H9 (cell line): ENCODE measurements at regions not wholly inside any gene's neighbourhood (a gene's known extent, or its start where the extent isn't known, plus 50 kb on each side); places are given as distances from the start of the nearest gene placed in this dataset.
"Not testable (repeated sequence)": the region's sequence is repeated elsewhere in the genome, so short reads cannot be mapped to it uniquely, and the experiment has no call there.

Source experiments
- DNase-seq: peaks from one replicate; pipeline ENCODE4 v3.0.0-alpha.2; 2017
- H2AFZ ChIP-seq: one replicate; pipeline ENCODE4 v1.6.1; 2013; ENCODE audit warnings: mild to moderate bottlenecking, low read length, control low read depth, moderate library complexity
- H2AK5ac ChIP-seq: 2 replicates; pipeline ENCODE4 v1.6.1; 2013; ENCODE audit warnings: low read length, control low read depth, mixed read lengths; ENCODE audit not compliant: insufficient read length
- H2BK120ac ChIP-seq: one replicate; pipeline ENCODE4 v1.6.1; 2013; ENCODE audit warnings: low read depth, mild to moderate bottlenecking, low read length, control low read depth, inconsistent platforms; ENCODE audit not compliant: poor library complexity, severe bottlenecking
- H2BK12ac ChIP-seq: 2 replicates; pipeline ENCODE4 v1.6.1; 2013; ENCODE audit warnings: low read length, control low read depth, mixed read lengths, low read depth; ENCODE audit not compliant: insufficient read length
- H2BK15ac ChIP-seq: 2 replicates; pipeline ENCODE4 v1.6.1; 2013; ENCODE audit warnings: low read depth, low read length, control low read depth
- H2BK20ac ChIP-seq: one replicate; pipeline ENCODE4 v1.6.1; 2013; ENCODE audit warnings: low read depth, mild to moderate bottlenecking, low read length, control low read depth, inconsistent platforms; ENCODE audit not compliant: poor library complexity, severe bottlenecking
- H2BK5ac ChIP-seq: 2 replicates; pipeline ENCODE4 v1.6.1; 2013; ENCODE audit warnings: low read length, control low read depth, mixed read lengths; ENCODE audit not compliant: insufficient read length
- H3K14ac ChIP-seq: 2 replicates; pipeline ENCODE4 v1.6.1; 2013; ENCODE audit warnings: low read length, control low read depth; ENCODE audit not compliant: insufficient read depth
- H3K18ac ChIP-seq: 2 replicates; pipeline ENCODE4 v1.6.1; 2013; ENCODE audit warnings: low read depth, mild to moderate bottlenecking, mixed read lengths, low read length, control low read depth; ENCODE audit not compliant: insufficient read length
- H3K23ac ChIP-seq: 2 replicates; pipeline ENCODE4 v1.6.1; 2013; ENCODE audit warnings: low read length, control low read depth, mixed read lengths, low read depth; ENCODE audit not compliant: insufficient read length
- H3K23me2 ChIP-seq: 2 replicates; pipeline ENCODE4 v1.6.1; 2013; ENCODE audit warnings: low read depth, mild to moderate bottlenecking, mixed read lengths, low read length, control low read depth; ENCODE audit not compliant: insufficient read length, poor library complexity, severe bottlenecking
- H3K27ac ChIP-seq: 2 replicates; pipeline ENCODE4 v1.5.1; 2013; ENCODE audit warnings: low read length, control low read depth, mixed read lengths, low read depth; ENCODE audit not compliant: insufficient read length
- H3K27me3 ChIP-seq: 2 replicates; pipeline ENCODE4 v1.6.1; 2013; ENCODE audit warnings: low read length, control low read depth, inconsistent platforms; ENCODE audit not compliant: insufficient read depth
- H3K4ac ChIP-seq: 2 replicates; pipeline ENCODE4 v1.6.1; 2013; ENCODE audit warnings: low read depth, mild to moderate bottlenecking, control low read depth, inconsistent platforms, low read length, moderate library complexity
- H3K4me1 ChIP-seq: 2 replicates; pipeline ENCODE4 v1.6.1; 2013; ENCODE audit warnings: low read length, control low read depth, inconsistent platforms; ENCODE audit not compliant: insufficient read depth
- H3K4me2 ChIP-seq: 2 replicates; pipeline ENCODE4 v1.6.1; 2013; ENCODE audit warnings: low read length, control low read depth, mixed read lengths; ENCODE audit not compliant: insufficient read length, insufficient read depth
- H3K56ac ChIP-seq: 2 replicates; pipeline ENCODE4 v1.6.1; 2013; ENCODE audit warnings: low read depth, mild to moderate bottlenecking, mixed read lengths, low read length, control low read depth; ENCODE audit not compliant: insufficient read length
- H3K79me1 ChIP-seq: 2 replicates; pipeline ENCODE4 v1.6.1; 2013; ENCODE audit warnings: low read depth, mild to moderate bottlenecking, moderate library complexity, low read length, control low read depth, inconsistent platforms; ENCODE audit not compliant: insufficient read depth, poor library complexity, severe bottlenecking
- H3K79me2 ChIP-seq: 2 replicates; pipeline ENCODE4 v1.6.1; 2013; ENCODE audit warnings: low read length, control low read depth, inconsistent platforms; ENCODE audit not compliant: insufficient read depth
- H3K9ac ChIP-seq: 2 replicates; pipeline ENCODE4 v1.6.1; 2013; ENCODE audit warnings: low read length, control low read depth, mixed read lengths; ENCODE audit not compliant: insufficient read length; ENCODE audit errors: extremely low read depth
- H3K9me3 ChIP-seq: one replicate; pipeline ENCODE4 v1.6.1; 2013; ENCODE audit warnings: low read depth, low read length, inconsistent platforms; ENCODE audit not compliant: control insufficient read depth
- H3T11ph ChIP-seq: one replicate; pipeline ENCODE4 v1.6.1; 2013; ENCODE audit warnings: mild to moderate bottlenecking, low read length, control low read depth, inconsistent platforms
- H4K20me1 ChIP-seq: one replicate; pipeline ENCODE4 v1.6.1; 2013; ENCODE audit not compliant: control insufficient read depth, insufficient read length, insufficient read depth
- H4K5ac ChIP-seq: 2 replicates; pipeline ENCODE4 v1.6.1; 2013; ENCODE audit warnings: low read depth, mild to moderate bottlenecking, mixed read lengths, low read length, control low read depth; ENCODE audit not compliant: insufficient read length
- H4K8ac ChIP-seq: replicated peaks from 2 replicates; pipeline ENCODE4 v1.6.1; 2013; ENCODE audit warnings: low read length, control low read depth, mixed read lengths, low read depth; ENCODE audit not compliant: insufficient read length
- H4K91ac ChIP-seq: 2 replicates; pipeline ENCODE4 v1.6.1; 2013; ENCODE audit warnings: low read depth, mild to moderate bottlenecking, moderate library complexity, mixed read lengths, low read length, control low read depth; ENCODE audit not compliant: insufficient read length
- H3K27ac Mint-ChIP-seq, 3 experiments: 2 replicates in 2 of 3; 3 replicates in 1 of 3; pipeline ENCODE4 v1.8.0; 2020 to 2021; ENCODE audit warnings: mixed read lengths in 3 of 3, mild to moderate bottlenecking in 1 of 3, moderate library complexity in 1 of 3
- H3K27me3 Mint-ChIP-seq: 2 replicates; pipeline ENCODE4 v1.8.0; 2021; ENCODE audit warnings: low read depth, mild to moderate bottlenecking, moderate library complexity, mixed read lengths
- H3K36me3 Mint-ChIP-seq, 3 experiments: 2 replicates in 2 of 3; 3 replicates in 1 of 3; pipeline ENCODE4 v1.8.0; 2020 to 2021; ENCODE audit warnings: low read depth in 3 of 3, mixed read lengths in 3 of 3; ENCODE audit not compliant: insufficient read depth in 1 of 3
- H3K4me1 Mint-ChIP-seq, 2 experiments: 2 replicates each; pipeline ENCODE4 v1.8.0; 2020; ENCODE audit warnings: mixed read lengths in 2 of 2
- H3K4me3 Mint-ChIP-seq, 2 experiments: 2 replicates in 1 of 2; 3 replicates in 1 of 2; pipeline ENCODE4 v1.8.0; 2020 to 2021; ENCODE audit warnings: mild to moderate bottlenecking in 2 of 2, mixed read lengths in 2 of 2, moderate library complexity in 1 of 2
- H3K9me3 Mint-ChIP-seq, 2 experiments: 2 replicates in 1 of 2; 3 replicates in 1 of 2; pipeline ENCODE4 v1.8.0; 2020; ENCODE audit warnings: mild to moderate bottlenecking in 2 of 2, mixed read lengths in 2 of 2, moderate library complexity in 1 of 2
- WGBS: extraction: QIAGEN DNeasy Blood & Tissue Kit; methylation state at CpG from one replicate; pipeline ENCODE4 v1.1.7; 2013; ENCODE audit warnings: missing lambda C conversion rate, low lambda C conversion rate, mixed read lengths; ENCODE audit not compliant: insufficient read length; ENCODE audit errors: extremely low coverage; 5-methylcytosine and 5-hydroxymethylcytosine counted together
- TF ChIP-seq, protein P1 (sequence below): fragments of 200-600 bp; sonication (generic); conservative IDR thresholded peaks from 3 replicates; pipeline ENCODE4 v1.8.0; 2021; ENCODE audit warnings: antibody characterized with exemption, mild to moderate bottlenecking

DNA sequence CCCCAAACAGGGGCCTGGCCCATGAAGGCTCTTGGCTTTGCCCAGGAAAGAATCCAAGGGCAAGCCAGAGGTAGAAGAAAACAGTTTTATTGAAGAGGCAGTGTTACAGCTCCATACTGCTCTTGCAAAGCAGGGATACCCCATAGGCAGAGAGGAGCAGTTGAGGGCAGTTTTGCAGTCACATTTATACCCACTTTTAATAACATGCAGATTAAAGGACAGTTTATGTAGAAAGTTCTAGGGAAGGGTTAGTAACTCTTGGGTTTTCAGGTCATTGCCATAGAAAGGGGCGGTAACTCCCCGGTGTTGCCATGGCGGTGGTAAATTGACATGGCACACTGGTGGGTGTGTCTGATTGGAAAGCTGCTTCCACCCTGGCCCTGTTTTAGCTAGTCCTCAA is 80.5 kb upstream of the GNAZ start:
- H3K27ac ChIP-seq: no peak overlapping the region
- H3K18ac ChIP-seq: no peak overlapping the region

DNA sequence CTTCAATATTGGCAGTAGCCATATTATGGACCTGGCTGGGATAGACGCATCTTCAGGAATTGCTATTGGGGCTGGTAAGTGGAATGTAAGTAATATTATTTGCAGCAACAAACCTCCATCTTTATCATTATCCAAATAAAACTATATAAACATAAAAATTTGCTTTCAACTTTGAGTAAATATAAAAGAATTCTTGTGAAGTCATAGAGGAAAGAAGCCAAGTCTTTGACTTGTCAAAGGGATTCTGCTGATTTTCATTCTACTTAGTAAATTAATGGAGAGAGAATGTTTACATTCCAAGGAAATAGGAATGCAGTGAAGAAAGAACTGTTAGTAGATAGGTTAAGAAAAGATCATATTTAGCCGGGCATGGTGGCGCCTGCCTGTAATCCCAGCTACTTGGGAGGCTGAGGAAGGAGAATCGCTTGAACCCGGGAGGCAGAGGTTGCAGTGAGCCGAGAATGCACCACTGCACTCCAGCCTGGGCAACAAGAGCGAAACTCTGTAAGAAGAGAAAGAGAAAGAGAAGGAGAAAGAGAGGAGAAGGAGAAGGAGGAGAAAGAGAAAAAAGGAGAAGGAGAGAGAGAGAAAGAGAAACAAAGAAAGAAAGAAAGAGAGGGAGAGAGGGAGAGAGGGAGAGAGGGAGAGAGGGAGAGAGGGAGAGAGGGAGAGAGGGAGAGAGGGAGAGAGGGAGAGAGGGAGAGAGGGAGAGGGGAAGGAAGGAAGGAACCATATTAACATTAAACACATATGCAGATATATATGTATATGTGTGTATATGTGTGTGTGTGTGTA is 79.4 kb upstream of the GNAZ start:
- not testable (repeated sequence) for H4K91ac ChIP-seq, H3K27me3 ChIP-seq, H3K56ac ChIP-seq, H3K9ac ChIP-seq, DNase-seq, H3K4me1 ChIP-seq, H3K23ac ChIP-seq, H3K4me3 Mint-ChIP-seq, H3K27ac ChIP-seq, H3K4me1 Mint-ChIP-seq, H3K79me2 ChIP-seq, H3K14ac ChIP-seq, H3K9me3 Mint-ChIP-seq, H3K4me2 ChIP-seq, H2BK15ac ChIP-seq, H3K23me2 ChIP-seq, H4K20me1 ChIP-seq, H2AFZ ChIP-seq, H3K18ac ChIP-seq, H3K9me3 ChIP-seq, H4K5ac ChIP-seq, H2BK12ac ChIP-seq, H2BK20ac ChIP-seq, H3K4ac ChIP-seq, H4K8ac ChIP-seq, H3T11ph ChIP-seq, H2AK5ac ChIP-seq, H3K79me1 ChIP-seq, H2BK120ac ChIP-seq, H2BK5ac ChIP-seq, H3K36me3 Mint-ChIP-seq, H3K27ac Mint-ChIP-seq
- WGBS: no CpG with 5 or more reads among the region's 7 CpGs
- peaks cover 90% of the 10 kb centered on the region for H3K27me3 Mint-ChIP-seq

More for the DNA sequence above, 80.5 kb upstream of the GNAZ start:
- Histone ChIP-seq H3K56ac (no peak overlapping the region), H2BK5ac (no peak overlapping the region), H3K23me2 (no peaks in the 10 kb centered on the region), H3K23ac (no peak overlapping the region), H3K9me3 (no peaks in the 10 kb centered on the region), H3K14ac (no peak overlapping the region), H4K91ac (no peak overlapping the region), H3K4me2 (no peak overlapping the region), H2BK120ac (no peak overlapping the region), H3K4me1 (no peaks in the 10 kb centered on the region), H3K79me2 (no peaks in the 10 kb centered on the region), H2BK12ac (no peak overlapping the region), H4K8ac (no peak overlapping the region), H3T11ph (no peak overlapping the region), H4K20me1 (no peaks in the 10 kb centered on the region), H2AK5ac (no peak overlapping the region), H3K79me1 (no peaks in the 10 kb centered on the region), H4K5ac (no peak overlapping the region), H2AFZ (no peak overlapping the region), H2BK15ac (no peak overlapping the region), H3K9ac (no peak overlapping the region), H3K27me3 (no peaks in the 10 kb centered on the region; the same call in 1 of the 2 replicates), H3K4ac (no peak overlapping the region), H2BK20ac (no peak overlapping the region)
- no peak for DNase-seq
- no peaks in the 10 kb centered on the region for H3K36me3 Mint-ChIP-seq
- H3K9me3 Mint-ChIP-seq: peaks cover 0 to 4% of the 10 kb centered on the region in 2 experiments; a peak in 1 of 5 replicates
- H3K27ac Mint-ChIP-seq: no peak overlapping the region
- H3K4me3 Mint-ChIP-seq: no peak overlapping the region
- no peaks in the 10 kb centered on the region for H3K4me1 Mint-ChIP-seq
- TF ChIP-seq, protein P1, sequence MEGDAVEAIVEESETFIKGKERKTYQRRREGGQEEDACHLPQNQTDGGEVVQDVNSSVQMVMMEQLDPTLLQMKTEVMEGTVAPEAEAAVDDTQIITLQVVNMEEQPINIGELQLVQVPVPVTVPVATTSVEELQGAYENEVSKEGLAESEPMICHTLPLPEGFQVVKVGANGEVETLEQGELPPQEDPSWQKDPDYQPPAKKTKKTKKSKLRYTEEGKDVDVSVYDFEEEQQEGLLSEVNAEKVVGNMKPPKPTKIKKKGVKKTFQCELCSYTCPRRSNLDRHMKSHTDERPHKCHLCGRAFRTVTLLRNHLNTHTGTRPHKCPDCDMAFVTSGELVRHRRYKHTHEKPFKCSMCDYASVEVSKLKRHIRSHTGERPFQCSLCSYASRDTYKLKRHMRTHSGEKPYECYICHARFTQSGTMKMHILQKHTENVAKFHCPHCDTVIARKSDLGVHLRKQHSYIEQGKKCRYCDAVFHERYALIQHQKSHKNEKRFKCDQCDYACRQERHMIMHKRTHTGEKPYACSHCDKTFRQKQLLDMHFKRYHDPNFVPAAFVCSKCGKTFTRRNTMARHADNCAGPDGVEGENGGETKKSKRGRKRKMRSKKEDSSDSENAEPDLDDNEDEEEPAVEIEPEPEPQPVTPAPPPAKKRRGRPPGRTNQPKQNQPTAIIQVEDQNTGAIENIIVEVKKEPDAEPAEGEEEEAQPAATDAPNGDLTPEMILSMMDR: no peak
- WGBS: no CpG with 5 or more reads among the region's 3 CpGs
- H3K27me3 Mint-ChIP-seq: peaks cover 90% of the 10 kb centered on the region
